ENCODE measurements at regions not wholly inside any gene's neighbourhood (a gene's known extent, or its start where the extent isn't known, plus 50 kb on each side); places are given as distances from the start of the nearest gene placed in this dataset.

DNA sequence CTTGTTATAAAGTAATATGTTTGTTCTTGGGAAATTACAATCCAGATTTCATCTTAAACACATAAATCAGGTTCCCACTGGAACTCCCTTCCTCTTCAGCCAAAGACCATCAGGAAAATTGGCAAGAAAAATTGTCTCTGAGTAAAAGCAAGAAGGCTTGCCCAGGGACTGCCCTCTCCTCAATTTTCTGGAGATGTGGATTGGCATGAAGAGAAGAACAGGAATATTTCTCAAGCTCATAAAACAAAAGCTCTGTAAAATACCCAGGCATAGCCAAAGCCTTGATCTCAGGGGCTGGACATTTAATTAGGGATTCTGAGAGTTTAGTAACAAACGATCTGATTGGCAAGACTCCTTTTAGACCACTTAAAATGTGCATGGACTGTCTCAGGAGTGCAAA lies 223.4 kb downstream of the ZNF608 start (continued):
- TF ChIP-seq, protein P1, sequence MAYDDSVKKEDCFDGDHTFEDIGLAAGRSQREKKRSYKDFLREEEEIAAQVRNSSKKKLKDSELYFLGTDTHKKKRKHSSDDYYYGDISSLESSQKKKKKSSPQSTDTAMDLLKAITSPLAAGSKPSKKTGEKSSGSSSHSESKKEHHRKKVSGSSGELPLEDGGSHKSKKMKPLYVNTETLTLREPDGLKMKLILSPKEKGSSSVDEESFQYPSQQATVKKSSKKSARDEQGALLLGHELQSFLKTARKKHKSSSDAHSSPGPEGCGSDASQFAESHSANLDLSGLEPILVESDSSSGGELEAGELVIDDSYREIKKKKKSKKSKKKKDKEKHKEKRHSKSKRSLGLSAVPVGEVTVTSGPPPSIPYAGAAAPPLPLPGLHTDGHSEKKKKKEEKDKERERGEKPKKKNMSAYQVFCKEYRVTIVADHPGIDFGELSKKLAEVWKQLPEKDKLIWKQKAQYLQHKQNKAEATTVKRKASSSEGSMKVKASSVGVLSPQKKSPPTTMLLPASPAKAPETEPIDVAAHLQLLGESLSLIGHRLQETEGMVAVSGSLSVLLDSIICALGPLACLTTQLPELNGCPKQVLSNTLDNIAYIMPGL (CRISPR knock-in tag; IDR thresholded peaks at IDR 0.05; ENCODE audit: borderline replicate concordance in 1 of 2, low read depth in 1 of 2) = no peak
- TF ChIP-seq, protein P2, sequence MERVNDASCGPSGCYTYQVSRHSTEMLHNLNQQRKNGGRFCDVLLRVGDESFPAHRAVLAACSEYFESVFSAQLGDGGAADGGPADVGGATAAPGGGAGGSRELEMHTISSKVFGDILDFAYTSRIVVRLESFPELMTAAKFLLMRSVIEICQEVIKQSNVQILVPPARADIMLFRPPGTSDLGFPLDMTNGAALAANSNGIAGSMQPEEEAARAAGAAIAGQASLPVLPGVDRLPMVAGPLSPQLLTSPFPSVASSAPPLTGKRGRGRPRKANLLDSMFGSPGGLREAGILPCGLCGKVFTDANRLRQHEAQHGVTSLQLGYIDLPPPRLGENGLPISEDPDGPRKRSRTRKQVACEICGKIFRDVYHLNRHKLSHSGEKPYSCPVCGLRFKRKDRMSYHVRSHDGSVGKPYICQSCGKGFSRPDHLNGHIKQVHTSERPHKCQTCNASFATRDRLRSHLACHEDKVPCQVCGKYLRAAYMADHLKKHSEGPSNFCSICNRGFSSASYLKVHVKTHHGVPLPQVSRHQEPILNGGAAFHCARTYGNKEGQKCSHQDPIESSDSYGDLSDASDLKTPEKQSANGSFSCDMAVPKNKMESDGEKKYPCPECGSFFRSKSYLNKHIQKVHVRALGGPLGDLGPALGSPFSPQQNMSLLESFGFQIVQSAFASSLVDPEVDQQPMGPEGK (CRISPR knock-in tag; IDR thresholded peaks at IDR 0.05) = no peak
- no peak for TF ChIP-seq KAT2B (IDR thresholded peaks at IDR 0.05; ENCODE audit: borderline replicate concordance, low read depth, low read length)
- TF ChIP-seq, protein P3, sequence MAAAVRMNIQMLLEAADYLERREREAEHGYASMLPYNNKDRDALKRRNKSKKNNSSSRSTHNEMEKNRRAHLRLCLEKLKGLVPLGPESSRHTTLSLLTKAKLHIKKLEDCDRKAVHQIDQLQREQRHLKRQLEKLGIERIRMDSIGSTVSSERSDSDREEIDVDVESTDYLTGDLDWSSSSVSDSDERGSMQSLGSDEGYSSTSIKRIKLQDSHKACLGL (CRISPR knock-in tag; IDR thresholded peaks at IDR 0.05) = no peak
- TF ChIP-seq, protein P4, sequence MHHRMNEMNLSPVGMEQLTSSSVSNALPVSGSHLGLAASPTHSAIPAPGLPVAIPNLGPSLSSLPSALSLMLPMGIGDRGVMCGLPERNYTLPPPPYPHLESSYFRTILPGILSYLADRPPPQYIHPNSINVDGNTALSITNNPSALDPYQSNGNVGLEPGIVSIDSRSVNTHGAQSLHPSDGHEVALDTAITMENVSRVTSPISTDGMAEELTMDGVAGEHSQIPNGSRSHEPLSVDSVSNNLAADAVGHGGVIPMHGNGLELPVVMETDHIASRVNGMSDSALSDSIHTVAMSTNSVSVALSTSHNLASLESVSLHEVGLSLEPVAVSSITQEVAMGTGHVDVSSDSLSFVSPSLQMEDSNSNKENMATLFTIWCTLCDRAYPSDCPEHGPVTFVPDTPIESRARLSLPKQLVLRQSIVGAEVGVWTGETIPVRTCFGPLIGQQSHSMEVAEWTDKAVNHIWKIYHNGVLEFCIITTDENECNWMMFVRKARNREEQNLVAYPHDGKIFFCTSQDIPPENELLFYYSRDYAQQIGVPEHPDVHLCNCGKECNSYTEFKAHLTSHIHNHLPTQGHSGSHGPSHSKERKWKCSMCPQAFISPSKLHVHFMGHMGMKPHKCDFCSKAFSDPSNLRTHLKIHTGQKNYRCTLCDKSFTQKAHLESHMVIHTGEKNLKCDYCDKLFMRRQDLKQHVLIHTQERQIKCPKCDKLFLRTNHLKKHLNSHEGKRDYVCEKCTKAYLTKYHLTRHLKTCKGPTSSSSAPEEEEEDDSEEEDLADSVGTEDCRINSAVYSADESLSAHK (CRISPR knock-in tag; IDR thresholded peaks at IDR 0.05; ENCODE audit: borderline replicate concordance) = no peak
- no peak for TF ChIP-seq POLR2G (IDR thresholded peaks at IDR 0.05; ENCODE audit: low read depth, low read length)
- TF ChIP-seq, protein P5, sequence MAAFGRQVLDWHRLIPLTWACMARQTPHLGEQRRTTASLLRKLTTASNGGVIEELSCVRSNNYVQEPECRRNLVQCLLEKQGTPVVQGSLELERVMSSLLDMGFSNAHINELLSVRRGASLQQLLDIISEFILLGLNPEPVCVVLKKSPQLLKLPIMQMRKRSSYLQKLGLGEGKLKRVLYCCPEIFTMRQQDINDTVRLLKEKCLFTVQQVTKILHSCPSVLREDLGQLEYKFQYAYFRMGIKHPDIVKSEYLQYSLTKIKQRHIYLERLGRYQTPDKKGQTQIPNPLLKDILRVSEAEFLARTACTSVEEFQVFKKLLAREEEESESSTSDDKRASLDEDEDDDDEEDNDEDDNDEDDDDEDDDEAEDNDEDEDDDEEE (CRISPR knock-in tag; IDR thresholded peaks at IDR 0.05) = no peak
- TF ChIP-seq, protein P6, sequence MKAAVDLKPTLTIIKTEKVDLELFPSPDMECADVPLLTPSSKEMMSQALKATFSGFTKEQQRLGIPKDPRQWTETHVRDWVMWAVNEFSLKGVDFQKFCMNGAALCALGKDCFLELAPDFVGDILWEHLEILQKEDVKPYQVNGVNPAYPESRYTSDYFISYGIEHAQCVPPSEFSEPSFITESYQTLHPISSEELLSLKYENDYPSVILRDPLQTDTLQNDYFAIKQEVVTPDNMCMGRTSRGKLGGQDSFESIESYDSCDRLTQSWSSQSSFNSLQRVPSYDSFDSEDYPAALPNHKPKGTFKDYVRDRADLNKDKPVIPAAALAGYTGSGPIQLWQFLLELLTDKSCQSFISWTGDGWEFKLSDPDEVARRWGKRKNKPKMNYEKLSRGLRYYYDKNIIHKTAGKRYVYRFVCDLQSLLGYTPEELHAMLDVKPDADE (CRISPR knock-in tag; IDR thresholded peaks at IDR 0.05) = no peak
- TF ChIP-seq ZSCAN30 (CRISPR knock-in tag; IDR thresholded peaks at IDR 0.05) = no peak
- TF ChIP-seq PHF20 (CRISPR knock-in tag; IDR thresholded peaks at IDR 0.05) = no peak
- TF ChIP-seq, protein P7, sequence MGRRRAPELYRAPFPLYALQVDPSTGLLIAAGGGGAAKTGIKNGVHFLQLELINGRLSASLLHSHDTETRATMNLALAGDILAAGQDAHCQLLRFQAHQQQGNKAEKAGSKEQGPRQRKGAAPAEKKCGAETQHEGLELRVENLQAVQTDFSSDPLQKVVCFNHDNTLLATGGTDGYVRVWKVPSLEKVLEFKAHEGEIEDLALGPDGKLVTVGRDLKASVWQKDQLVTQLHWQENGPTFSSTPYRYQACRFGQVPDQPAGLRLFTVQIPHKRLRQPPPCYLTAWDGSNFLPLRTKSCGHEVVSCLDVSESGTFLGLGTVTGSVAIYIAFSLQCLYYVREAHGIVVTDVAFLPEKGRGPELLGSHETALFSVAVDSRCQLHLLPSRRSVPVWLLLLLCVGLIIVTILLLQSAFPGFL (CRISPR knock-in tag; IDR thresholded peaks at IDR 0.05) = no peak
- TF ChIP-seq ZFP90 (CRISPR knock-in tag; IDR thresholded peaks at IDR 0.05; ENCODE audit: borderline replicate concordance) = no peak
